Fibroblast of skin of back (primary cell): ENCODE measurements at regions not wholly inside any gene's neighbourhood (a gene's known extent, or its start where the extent isn't known, plus 50 kb on each side); places are given as distances from the start of the nearest gene placed in this dataset.

Experiments used
- DNase-seq: peaks from one replicate; pipeline ENCODE4 v3.0.0-alpha.2; 2013

- DNase-seq = no peak
Observed at GRCh38 chr4:92112805-92113204, 191.0 kb upstream of the GRID2 start.

DNA sequence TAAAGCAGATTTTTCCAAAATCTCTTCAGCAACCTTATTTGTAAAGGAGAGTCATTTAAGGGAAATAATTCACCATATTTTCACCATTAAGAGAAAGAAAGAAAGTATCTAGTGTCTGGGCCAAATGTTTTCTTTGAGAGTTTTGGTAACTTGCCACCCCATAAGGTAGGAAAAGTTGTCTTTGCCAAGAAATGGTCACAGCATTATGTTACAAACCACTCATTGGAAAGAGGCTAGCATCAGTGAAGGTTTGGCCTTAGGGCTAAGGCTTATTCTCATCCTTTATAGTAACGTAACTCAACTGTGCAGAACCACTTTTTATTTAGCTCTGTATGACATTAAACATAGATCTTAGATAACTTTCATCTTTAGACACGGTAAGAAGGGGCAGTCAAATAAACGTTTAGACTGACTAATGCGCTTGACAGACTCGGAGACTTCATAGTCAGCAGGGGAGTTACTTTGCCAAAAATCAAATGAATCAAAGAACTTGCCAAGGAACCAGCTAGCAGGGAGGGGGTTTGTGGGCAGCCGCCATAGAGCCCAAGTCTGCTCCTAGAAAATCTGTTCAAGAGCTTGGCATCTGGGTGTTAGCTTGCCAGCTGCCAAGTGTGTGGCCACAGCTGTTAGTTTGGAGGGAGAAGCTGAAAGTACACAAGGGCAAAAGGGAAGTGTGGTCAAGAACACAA, 182.8 kb upstream of the GRID2 start:
- DNase-seq = no peak

DNA sequence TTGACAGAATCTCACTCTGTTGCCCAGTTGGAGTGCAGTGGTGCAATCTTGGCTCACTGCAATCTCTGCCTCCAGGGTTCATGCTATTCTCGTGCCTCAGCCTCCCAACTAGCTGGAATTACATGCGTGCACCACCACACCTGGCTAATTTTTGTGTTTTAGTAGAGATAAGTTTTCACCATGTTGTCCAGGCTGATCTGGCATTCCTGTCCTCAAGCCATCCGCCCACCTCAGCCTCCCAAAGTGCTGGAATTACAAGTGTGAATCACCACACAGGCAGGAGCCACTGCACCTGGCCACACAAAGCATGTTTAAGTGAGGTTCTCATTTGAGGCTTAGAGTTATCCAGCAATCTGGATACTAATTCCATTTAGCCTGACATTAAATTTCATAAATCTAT, 180.9 kb upstream of the GRID2 start:
- DNase-seq = no peak

- no peak for DNase-seq
Observed at GRCh38 chr4:92128676-92129075, 175.1 kb upstream of the GRID2 start.

DNA sequence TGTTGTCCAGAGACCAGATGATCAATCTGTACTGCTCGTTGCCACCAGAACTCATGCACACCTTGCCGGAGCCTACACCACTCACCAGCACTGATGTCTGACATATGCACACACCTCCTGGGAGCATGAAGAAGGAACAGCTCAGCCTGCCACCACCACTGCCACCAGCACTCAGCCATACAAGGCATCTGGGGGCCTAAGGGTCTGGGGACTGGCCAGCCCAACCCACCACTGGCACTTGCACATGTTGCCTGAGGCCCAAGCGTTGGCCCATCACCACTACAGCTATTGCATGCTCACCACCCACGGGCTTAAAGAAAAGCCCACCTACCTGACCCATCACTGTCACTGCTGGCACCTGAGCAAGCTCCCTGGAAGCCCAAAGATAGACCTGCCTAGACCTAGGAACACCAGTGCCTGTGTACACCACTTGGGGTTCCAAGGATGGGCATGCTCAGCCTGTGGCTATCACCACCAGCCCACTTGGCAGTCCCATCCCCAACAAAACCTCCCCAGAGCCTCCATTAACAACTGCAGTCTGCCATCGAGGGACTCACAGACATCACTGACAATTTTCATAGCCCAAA, 174.3 kb upstream of the GRID2 start:
- no peak for DNase-seq

DNA sequence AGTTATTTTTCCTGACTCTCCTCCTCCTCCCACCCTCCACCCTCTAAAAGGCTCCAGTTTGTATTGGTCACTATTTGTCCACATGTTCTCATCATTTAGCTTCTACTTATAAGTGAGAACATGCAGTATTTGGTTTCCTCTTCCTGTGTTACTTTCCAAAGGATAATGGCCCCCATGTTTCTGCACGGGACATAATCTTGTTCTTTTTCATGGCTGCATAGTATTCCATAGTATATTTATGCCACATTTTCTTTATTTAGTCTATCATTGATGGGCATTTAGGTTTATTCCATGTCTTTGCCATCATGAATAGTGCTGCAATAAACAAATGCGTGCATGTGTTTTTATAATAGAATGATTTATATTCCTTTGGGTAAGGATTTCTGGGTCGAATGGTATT, 167.3 kb upstream of the GRID2 start:
- no peak for DNase-seq

- DNase-seq = no peak
Observed at GRCh38 chr4:92163348-92163747, 140.4 kb upstream of the GRID2 start.

- no peak for DNase-seq
Observed at GRCh38 chr4:92170340-92170739, 133.4 kb upstream of the GRID2 start.

DNA sequence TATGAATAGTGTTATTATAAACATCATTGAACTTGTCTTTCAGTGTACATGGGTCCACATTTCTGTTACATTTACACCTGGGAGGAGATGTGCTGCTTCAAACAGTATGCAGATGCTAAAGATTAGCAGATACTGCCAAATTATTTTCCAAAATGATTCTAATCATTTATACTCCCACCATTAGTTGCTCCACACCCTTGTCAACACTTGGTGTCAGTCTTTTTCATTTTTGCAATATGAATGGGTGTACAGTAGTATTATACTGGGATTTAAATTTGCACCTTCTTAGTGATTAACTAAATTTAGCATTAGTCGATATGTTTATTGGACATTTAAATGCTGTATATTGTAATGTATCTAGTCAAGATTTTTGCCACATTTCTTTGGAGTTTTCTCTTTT, 131.6 kb upstream of the GRID2 start:
- peak; percentile 4 for DNase-seq

- no peak for DNase-seq
Observed at GRCh38 chr4:92175250-92175649, 128.5 kb upstream of the GRID2 start.

- no peak for DNase-seq
Observed at GRCh38 chr4:92182006-92182735, 121.6 kb upstream of the GRID2 start.

DNA sequence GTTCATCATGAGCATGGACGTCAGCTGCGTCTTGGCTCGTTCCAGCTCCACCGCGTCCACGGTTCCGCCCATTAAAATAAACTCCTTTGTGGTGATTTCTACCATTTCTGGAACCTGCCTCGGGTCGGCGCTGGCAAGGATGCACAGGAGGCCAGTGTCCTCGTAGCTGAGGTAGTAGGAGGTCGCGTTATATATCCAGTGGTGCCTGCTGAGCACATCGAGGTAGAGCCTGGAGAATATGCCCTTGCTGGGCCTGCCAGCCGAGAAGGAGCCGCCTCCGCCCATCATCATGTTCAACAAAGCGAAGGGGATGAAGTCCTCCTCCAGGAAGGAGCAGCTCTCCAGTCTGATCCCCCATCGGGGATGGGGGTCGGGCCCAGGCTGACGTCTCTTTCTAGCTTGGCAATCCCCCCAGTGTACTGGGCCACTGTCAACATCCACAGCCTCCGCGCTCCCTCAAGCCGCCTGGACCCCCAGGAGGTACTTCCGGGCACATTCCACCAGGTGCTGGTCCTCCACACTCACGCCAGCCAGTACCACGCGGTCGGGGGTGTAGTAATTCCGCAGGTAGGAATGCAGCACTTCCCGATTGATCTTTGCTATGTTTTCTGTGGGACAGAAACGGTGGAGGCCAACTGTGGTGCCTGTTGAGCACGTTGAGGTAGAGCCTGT, 120.9 kb upstream of the GRID2 start:
- DNase-seq = no peak

- no peak for DNase-seq
Observed at GRCh38 chr4:92183825-92184224, 119.9 kb upstream of the GRID2 start.

DNA sequence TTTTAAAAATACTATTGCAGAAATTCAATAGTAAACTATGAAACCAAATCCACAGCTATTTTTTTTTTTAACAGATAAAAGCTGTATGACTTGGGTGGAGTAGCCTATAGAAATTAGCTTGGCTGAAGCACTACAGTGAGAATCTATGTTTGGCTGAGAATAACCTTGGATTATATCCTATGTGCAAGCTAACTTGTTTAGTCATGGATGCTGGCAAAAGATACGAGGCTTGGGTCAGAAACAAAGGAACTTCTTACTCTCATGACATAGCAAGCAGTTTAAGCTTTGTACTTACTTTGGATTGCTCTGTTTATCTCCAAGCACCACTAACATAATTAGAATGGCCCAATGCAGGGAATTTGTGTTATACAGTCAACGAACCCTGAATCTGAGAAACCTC, 119.2 kb upstream of the GRID2 start:
- DNase-seq = no peak

DNA sequence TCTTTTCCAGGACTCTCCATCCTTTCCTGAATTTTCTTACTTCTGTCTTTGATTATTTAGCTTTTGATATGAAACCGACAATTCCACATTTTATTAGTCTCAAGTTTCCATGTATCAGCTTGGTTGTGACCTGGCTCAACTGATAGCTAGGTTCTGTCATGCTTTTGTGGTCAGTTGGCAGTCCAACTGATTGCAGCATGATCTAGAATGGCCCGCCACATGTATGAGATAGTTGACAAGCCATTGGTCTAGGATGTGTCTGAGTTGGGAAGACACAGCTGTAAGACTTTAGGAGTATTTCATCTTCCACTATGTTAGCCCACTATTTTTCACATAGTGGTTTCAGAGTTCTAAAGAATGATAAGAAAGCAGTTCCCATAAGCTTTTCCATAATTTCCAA, 117.5 kb upstream of the GRID2 start:
- DNase-seq = no peak

DNA sequence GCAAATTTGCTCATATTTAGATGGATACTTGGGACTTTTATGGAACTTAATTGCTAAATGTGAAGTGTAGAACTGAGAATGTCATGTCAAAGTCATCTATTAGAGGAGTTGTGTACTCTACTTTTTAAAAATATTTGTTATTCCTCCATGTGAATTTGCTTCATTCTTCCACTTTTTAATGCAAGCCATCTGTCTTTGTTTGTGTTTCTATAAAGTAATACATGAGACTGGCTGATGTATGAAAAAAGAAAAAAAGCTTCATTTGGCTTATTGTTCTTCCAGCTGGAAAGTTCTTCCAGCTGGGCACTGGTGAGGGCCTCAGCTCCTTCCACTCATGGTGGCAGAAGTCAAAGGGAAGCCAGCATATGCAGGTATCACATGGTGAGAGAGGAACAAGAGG, 114.6 kb upstream of the GRID2 start:
- DNase-seq = no peak

GRCh38 chr4:92198711-92199110, 105.1 kb upstream of the GRID2 start:
- peak; percentile 82 for DNase-seq

DNA sequence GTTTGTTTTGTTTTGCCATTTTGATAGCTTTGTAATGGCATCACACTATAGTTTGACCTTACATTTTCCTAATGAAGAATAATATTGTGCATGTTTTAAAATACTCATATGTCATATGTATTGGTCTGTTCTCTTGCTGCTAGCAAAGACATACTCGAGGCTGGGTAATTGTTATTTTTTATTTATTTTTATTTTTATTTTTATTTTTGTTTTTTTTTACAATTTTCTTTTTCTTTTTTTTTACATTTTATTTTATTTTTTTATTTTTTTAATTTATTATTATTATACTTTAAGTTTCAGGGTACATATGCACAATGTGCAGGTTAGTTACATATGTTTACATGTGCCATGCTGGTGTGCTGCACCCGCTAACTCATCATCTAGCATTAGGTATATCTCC, 104.6 kb upstream of the GRID2 start:
- DNase-seq = no peak

GRCh38 chr4:92210906-92211305, 92.9 kb upstream of the GRID2 start:
- DNase-seq = no peak

DNA sequence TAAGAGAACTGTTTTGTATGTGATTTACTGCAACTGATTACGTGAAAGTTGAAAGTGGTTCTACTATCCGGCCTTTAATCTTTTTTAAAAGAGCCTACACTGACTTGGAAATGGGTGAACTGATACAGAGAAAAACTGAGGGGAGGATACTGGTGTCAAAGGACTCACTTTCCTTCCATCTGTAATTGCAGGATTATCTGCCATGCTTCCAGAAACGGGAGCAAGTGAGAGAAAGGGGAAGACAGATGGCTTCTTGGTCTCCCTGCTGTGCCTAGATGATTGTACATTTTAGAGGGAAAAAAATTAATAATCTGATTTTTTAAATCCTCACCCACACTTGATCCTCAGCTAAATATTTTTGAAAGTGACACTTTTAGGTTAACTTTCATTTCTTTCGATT, 88.3 kb upstream of the GRID2 start:
- DNase-seq = no peak

DNA sequence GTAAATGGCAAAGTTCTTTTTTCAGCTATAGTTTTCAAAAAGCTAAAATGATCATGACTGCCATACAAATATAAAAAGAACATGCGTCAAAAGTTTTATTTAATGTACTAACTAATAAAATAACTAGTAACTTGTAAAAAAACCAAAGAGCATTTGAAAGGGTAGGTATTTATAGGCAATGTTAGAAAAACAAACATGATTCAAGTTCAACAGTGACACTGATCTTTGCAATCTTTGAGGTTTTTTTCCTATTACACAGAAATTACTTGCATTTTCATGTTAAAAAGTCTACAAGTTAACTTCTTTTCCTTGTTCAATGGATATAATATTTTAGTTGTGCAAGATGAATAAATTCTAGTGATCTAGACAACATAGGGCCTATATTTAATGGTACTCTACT, 72.3 kb upstream of the GRID2 start:
- peak; percentile 54 for DNase-seq

DNA sequence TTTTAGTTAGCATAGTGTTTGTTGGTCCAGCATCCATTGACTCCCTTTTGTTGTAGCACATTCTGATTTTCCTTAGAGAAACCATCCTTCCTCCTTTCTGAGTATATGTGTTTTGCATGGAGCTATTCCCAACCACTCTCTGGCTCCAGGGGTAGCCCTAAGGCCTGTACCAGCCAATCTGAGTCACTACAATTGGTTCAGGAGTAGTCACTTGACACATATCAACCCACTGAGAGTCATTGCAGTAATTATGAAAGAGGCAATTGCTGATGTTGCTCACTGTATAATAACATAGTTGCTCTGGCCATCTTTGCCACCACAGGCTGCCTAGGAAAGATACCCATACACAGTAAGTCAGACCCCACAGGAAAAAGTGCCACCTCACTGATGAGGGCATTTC, 71.2 kb upstream of the GRID2 start:
- DNase-seq = peak; percentile 40

DNA sequence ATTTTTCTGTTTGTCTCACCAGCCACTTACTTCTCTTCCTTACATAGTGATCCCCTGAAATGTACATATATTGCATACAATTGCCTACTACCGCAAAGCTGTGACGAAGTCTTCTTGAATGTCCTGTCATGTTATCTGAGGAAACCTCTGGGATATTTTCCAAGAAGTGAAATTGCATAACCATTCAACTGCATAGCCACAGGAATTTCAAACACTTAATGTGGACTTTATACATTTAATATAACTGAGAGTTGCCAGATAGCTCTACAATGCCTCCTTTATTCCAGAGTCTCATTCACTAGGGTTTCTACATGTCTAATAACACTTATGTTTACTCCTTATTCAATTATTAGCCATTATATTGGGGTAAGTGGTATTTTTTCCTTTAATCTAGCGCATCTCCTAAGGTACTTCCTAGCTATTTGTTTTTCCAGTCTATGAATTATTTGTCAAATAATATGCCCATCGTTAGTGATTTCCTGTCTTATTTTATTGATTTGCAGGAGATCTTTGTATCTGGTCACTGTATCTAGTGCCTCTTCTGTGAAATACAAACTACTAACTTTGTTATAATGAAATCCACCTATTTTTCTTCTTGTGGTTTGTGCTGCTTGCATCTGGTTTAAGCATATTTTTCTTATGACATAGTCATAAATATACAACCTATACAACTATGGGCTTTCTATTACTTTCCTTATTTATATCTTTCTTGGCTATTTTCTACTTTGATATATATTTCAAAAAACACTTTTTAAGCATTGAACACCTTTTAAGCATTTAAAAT, 69.2 kb upstream of the GRID2 start:
- peak; percentile 99 for DNase-seq
